Activated T-cell treated with anti-CD3 and anti-CD28 coated beads for 1 hour (primary cell): ENCODE measurements at regions not wholly inside any gene's neighbourhood (a gene's known extent, or its start where the extent isn't known, plus 50 kb on each side); places are given as distances from the start of the nearest gene placed in this dataset.

Experiments used
- DNase-seq: peaks from one replicate; pipeline ENCODE4 v3.0.0-alpha.2; 2020; ENCODE audit warnings: low read depth

DNA sequence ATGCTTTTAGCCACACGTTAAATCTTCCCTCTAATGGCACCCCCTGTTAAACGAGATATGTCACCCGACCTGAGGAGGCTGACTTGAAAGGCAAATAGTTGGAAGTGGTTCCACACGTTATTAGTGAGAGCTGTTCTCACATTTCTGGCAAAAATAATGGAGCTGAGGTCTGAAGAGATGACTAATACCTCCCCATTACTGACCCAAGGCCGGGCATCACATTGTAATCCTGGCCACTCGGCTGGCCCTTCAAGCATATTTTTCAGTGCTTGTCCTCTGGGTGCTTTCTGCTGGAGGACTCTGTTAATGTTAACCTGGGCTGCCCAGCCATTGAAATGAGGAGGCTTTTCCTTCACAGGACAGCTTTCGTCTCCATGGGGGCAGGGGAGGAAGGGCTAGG is 260.0 kb upstream of the CADM1 start:
- DNase-seq: no peak

DNA sequence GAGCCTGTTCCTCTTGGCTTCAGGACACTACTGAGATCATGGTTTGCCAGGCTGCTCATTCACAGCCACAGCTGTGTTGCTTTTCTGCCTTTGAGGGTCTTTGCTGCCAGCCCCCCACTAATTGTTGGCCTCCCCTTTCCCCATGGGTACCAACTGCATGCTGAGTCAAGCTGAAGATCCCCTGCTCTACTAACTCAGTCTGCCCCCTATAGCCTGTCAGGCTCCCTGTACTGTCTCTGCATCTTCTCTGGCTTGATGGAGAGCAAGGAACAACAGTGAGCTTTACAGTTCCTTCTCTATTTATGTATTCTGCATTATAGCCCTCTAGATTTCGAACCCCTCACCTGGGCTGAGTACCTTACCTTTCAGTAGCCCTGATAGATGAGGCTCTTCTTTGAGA is 257.6 kb upstream of the CADM1 start:
- DNase-seq: no peak

DNA sequence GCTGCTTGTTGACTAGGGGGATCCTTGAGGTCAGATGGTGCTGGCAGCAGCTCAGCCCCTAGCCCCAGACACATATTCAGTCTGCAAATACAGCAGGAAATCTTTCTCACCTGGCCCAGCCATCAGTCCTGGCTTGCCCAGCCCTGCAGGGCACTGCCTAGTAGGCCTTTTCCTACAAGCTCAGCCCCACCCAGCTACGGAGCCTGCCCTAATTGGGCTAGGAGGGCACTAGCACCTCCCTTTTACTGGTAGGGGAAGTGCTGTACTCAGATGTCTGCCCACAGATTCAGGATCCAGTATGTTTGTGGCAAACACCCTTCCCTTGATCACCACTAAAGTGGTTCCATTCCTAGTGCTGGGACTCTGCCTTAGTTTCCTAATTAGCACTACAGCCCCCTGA is 257.1 kb upstream of the CADM1 start:
- no peak for DNase-seq

- no peak for DNase-seq
These were observed 256.5 kb upstream of the CADM1 start for GRCh38 chr11:115760461-115761320.

GRCh38 chr11:115759622-115760460 is 255.6 kb upstream of the CADM1 start:
- DNase-seq: no peak

DNA sequence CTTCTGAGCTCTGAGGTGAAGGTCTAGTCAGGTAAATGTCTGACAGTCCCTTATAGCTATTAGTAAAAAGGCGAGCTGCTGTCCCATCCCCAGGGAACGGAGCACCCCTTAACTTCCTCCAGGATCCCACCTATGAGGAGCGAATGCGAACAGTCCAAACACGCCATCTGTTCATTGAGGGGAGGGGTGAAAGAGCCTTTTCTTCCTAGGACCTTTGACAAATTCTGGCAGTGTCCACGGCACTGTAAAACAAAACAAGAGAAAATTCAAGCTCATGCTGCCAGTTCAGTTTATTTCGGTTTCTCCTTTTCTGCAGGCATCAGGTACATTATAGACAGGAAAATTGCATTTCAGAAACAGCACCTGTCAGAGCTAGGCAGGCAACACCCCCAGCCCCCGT is 253.8 kb upstream of the CADM1 start:
- DNase-seq: no peak

DNA sequence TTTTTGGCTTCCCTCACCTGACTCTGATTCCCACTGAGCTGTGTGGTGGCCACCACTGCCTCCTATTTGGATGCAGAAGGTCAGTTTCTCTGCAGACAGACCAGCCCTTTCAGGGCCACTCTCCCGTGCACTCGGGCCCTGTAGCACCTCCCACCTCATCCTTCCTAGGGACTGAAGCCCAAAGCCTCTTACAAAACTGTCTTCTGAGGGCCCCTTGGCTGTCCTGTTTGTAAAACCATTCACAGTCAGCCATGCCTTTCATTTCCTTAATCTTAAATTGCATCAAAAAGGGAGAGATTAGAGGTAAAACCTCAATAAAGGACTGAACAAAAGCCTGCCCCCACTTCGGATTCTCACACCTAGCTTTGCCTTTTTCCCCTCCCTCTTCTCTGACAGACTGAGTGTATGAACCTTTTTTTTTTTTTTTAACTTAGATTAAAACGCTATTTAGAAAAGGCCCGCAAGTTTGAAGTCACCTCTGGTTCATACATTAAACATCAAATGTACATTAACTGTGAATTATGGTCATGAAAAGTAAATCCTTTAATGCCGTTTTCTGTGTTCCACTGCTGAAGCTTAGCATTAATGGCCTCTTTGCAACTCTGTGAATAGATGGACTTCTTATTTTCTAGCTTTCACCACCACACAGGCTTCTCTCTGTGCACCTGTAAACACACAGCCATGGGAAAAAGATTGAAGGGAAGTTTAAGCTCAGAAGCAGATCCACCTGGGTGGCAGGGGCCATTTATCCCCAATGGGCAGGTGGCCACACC is 247.2 kb upstream of the CADM1 start:
- DNase-seq: no peak

DNA sequence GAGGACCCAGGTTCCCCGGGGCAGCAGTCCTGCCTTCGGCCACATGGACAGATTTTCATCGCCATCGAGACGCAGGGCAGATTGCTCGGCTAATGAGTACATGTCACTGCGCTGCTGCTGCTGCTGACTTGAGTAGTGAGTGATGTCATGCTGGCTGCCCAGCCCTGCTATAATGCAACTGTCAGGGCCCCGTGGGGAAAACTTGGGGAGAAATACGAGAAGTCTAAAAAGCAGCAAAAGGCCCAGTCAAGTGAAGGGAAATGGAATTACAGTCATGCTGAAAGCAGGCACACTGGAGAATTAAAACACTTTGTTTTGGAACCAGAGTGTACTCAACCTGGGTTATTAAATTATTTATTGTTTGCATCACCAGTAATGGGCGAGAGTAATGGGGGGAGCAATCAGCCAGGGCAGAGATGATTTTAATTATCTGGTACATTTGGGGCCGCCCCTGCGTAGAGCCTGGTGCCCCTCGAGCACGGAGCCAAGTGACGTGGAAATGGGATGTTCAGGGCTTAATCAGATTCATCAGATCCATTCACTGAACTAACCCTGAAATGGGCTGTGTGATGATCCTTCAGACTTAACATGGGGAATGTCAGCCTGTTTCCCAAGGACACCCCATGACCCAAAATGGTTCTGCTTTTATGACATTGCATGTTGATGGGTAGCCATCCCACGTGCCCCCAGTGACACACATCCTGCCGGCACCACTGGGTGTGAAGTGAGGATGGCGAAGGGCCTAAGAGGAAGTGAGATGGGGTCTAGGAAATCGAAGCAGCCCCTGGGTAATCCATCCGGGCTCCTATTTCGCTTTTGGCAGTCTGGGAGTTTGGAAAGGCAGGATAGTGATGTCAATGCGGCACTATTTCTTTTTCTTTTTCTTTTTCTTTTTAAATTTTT is 241.6 kb upstream of the CADM1 start:
- no peak for DNase-seq

DNA sequence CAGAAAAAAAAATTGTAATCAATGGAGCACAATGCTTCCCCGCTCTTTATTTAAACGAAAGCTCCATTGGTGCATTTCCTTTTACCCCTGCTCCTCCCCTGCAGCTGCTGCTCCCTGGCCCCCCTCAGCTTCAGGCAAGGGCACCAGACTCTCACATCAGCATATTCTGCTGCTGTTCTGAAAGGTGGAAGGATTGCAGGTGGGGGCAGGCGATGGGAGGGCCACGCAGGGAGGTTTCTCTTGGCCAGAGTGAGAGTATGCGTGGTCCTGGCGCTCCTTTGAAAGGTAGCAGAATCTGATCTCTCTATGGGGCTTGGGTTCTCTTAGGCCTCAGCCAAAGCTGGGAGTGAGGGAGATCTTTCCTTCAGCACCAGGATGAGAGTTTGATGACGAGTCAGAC is 240.9 kb upstream of the CADM1 start:
- no peak for DNase-seq

DNA sequence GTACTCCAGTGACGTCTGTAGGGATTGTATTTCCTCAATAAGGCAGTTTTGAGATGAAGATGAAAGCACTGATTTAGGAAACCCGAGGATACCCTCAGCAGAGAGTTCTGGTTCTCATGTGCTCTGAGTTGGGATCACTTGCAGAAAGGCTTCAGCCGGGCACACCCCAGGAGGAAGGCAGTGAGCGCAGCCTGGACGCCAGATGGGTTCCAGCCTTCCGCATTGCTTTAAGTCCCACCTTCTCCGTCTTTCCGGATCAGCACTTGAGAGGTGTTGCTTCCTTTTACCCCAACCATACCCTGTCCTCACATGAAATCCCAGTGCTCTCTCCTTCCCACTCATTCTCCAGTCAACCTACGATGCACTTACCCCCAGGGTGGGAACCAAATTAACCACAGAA is 239.5 kb upstream of the CADM1 start:
- DNase-seq: no peak

DNA sequence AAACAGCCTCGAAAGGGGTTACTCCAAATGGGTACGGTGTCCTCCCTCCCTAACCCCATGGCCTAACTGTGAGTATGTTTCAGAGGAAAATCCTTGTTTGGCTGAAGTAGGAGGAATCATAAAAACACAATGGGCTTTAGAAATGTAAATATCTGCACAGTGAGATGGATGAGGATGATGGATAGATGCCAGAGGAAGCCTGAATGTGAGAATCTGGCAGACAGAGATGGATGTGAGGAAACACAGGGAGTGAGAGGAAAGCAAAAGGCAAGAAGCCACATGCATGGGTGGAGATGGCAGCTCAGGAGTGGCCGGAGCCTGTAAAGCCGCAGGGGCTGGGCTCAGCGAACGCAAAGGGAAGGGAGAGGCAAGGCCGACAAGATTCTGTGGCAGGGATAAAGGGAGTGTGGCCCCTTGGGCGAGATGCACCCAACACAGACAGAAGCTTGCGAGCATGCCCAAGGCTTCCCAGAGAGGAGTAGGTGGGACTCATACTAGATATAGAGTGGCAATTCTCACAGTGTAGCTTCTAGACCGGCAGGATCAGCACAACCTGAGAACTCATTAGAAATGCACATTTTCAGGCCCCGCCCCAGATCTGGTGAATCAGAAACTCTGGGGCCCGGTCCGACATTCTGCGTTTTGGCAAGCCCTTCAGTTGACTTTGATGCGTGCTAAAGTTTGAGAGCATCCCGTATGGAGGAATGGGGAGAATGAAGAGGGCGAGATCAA is 237.3 kb upstream of the CADM1 start:
- DNase-seq: no peak

DNA sequence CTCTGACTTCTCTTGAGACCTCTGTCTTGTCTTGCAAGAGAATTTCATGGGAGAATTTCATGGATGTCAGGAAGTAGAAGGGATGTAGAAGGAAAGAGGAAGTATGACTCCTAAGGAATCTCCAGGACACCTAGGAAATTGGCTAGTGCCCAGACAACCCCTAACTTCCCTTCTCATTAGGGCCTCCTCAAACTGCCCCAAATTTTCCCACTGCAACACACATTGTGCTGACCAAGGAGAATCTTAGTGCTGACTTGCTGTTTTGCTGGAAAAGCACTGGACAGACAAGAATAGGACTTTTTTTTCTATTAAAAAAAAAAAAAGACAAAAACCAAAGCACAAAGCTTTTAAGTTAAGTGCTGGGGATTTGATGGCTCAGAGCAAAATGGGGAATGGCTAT is 236.1 kb upstream of the CADM1 start:
- no peak for DNase-seq

- DNase-seq: no peak
These were observed 235.7 kb upstream of the CADM1 start for GRCh38 chr11:115739878-115740277.

- no peak for DNase-seq
These were observed 234.9 kb upstream of the CADM1 start for GRCh38 chr11:115739146-115739545.

- DNase-seq: no peak
These were observed 233.7 kb upstream of the CADM1 start for GRCh38 chr11:115737875-115738274.

GRCh38 chr11:115736146-115736545 is 231.9 kb upstream of the CADM1 start:
- no peak for DNase-seq

DNA sequence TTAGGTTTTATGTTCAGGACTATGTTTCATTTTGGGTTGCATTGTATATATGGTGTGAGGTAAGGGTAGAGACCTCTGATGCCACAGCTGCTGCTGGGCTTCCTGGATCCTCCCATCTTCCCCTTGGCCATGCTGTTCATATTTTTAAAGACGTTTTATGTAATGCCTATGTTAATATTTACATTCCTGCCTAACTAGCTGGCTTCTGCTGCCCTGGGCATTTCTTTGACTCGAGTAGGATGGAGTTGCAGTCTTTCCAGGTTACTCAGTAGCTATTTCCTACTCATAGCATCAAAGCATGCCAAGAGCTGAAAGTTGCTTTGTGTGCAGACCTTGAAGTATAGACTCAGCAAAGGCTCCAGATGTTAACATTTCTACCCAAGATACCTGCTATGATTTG is 220.5 kb upstream of the CADM1 start:
- no peak for DNase-seq

DNA sequence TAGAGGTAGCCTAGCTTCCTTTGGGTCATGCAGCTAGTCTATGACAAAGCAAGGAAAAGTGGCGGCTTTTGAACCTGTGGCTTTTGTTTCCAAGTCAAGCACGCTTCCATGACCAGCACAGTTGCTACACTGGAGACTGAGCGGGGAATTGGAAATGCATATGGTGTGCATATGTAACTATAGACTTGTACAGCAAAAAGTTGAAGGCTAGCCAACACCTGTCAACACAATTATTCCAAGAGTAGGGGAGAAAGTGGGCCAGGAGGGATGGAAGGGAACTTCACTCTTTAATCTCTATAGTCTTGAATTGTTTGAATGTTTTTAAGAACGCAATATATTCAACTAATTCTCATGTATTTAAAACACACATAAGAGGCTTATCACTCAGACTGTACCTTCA is 218.5 kb upstream of the CADM1 start:
- DNase-seq: no peak

GRCh38 chr11:115721296-115721995 is 217.2 kb upstream of the CADM1 start:
- no peak for DNase-seq

- no peak for DNase-seq
These were observed 216.5 kb upstream of the CADM1 start for GRCh38 chr11:115720602-115721245.
